ENCODE measurements at regions not wholly inside any gene's neighbourhood (a gene's known extent, or its start where the extent isn't known, plus 50 kb on each side); places are given as distances from the start of the nearest gene placed in this dataset.

DNA sequence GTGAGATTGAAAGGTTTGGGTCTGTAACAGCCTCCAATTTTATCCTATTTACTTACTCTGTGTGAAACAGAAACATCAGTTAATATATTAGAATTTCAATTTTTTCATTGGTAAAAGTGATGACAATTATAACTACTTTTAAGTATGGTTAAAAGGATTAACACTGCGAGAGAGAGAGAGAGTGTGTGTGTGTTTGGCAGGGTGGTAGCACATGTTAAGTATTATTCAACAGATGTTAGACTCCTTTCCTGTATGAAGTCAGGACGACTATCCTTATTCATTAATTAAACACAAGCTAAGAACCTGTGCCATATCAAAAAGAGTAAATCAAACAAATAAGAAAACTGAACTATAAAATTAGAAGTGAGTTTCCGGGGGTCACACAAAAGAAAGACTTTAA is 662.5 kb downstream of the PLPP3 start:
- H3K4me1 ChIP-seq (ENCODE audit: control insufficient read depth in 1 of 2, insufficient read depth in 2 of 2, low read length in 2 of 2) = no peaks in the 10 kb centered on the region
- H4K20me1 ChIP-seq (ENCODE audit: insufficient read depth, low read length) = no peaks in the 10 kb centered on the region
- intact Hi-C loops (cut with micrococcal nuclease) = no loop called here
- peaks cover 0 to 4% (median 0%) of the 10 kb centered on the region in 3 donors for H3K27me3 Mint-ChIP-seq (ENCODE audit: low read depth in 3 of 3)
- peaks cover 3 to 17% (median 12%) of the 10 kb centered on the region in 7 donors for H3K9me3 Mint-ChIP-seq
- H3K4me3 ChIP-seq (replicated peaks in 1 of 3; ENCODE audit: low read depth in 2 of 3, low read length in 3 of 3) = no peak overlapping the region
- WGBS (ENCODE audit: insufficient coverage) = no CpG with 5 or more reads among the region's 3 CpGs
- no peaks in the 10 kb centered on the region for H3K4me1 Mint-ChIP-seq
- H3K36me3 Mint-ChIP-seq = no peaks in the 10 kb centered on the region
- no peak for DNase-seq
- H3K27me3 ChIP-seq (ENCODE audit: control insufficient read depth in 2 of 2, insufficient read depth in 2 of 2, low read length in 2 of 2) = no peaks in the 10 kb centered on the region
- no peaks in the 10 kb centered on the region for H3K36me3 ChIP-seq (replicated peaks in 1 of 2; ENCODE audit: control insufficient read depth in 1 of 2, insufficient read depth in 2 of 2, low read length in 2 of 2)
- H3K4me3 Mint-ChIP-seq = no peak overlapping the region
- H3K9me3 ChIP-seq (replicated peaks in 1 of 2; ENCODE audit: control insufficient read depth in 1 of 2, insufficient read depth in 1 of 2, low read length in 2 of 2) = peaks cover 6 to 17% of the 10 kb centered on the region in 2 donors
- TF ChIP-seq, protein P1, sequence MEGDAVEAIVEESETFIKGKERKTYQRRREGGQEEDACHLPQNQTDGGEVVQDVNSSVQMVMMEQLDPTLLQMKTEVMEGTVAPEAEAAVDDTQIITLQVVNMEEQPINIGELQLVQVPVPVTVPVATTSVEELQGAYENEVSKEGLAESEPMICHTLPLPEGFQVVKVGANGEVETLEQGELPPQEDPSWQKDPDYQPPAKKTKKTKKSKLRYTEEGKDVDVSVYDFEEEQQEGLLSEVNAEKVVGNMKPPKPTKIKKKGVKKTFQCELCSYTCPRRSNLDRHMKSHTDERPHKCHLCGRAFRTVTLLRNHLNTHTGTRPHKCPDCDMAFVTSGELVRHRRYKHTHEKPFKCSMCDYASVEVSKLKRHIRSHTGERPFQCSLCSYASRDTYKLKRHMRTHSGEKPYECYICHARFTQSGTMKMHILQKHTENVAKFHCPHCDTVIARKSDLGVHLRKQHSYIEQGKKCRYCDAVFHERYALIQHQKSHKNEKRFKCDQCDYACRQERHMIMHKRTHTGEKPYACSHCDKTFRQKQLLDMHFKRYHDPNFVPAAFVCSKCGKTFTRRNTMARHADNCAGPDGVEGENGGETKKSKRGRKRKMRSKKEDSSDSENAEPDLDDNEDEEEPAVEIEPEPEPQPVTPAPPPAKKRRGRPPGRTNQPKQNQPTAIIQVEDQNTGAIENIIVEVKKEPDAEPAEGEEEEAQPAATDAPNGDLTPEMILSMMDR (IDR thresholded peaks at IDR 0.05) = no peak
- no peak overlapping the region for H3K27ac Mint-ChIP-seq
- H3K4me2 ChIP-seq (replicated peaks; ENCODE audit: extremely low read depth, low read length, poor library complexity, severe bottlenecking) = no peak overlapping the region
- no peak overlapping the region for H2AFZ ChIP-seq (ENCODE audit: insufficient read depth, low read depth, low read length, poor library complexity, severe bottlenecking)
- H3K79me2 ChIP-seq (ENCODE audit: insufficient read depth, low read length) = no peaks in the 10 kb centered on the region
- no peak overlapping the region for H3K27ac ChIP-seq (ENCODE audit: low read depth in 1 of 2, low read length in 2 of 2)
- no peak overlapping the region for H3K9ac ChIP-seq (ENCODE audit: insufficient read depth, low read length, poor library complexity, severe bottlenecking)

DNA sequence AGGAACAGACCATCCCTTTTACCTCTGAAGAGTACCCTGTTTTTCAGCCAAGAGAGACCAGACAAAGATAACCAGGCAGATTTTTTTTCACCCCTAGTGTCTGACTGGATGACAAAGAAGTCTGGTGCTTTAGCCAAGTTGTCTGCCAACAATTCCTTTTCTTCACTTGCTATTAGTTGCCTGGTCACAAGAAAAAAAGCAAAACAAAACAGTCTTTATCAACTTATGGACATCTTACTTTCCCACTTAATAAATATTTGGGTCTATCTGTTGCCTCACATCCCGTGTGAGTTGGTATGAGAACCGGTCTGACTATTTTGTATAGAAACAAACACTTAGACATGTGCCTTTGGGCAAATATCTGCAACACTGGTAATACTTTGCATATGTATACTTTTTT is 662.9 kb downstream of the PLPP3 start:
- peaks cover 0 to 4% (median 0%) of the 10 kb centered on the region in 3 donors for H3K27me3 Mint-ChIP-seq (ENCODE audit: low read depth in 3 of 3)
- no CpG with 5 or more reads among the region's 2 CpGs for WGBS (ENCODE audit: insufficient coverage)
- H3K9me3 Mint-ChIP-seq = peaks cover 3 to 17% (median 12%) of the 10 kb centered on the region in 7 donors
- no peaks in the 10 kb centered on the region for H3K4me1 Mint-ChIP-seq
- peaks cover 6 to 17% of the 10 kb centered on the region in 2 donors for H3K9me3 ChIP-seq (replicated peaks in 1 of 2; ENCODE audit: control insufficient read depth in 1 of 2, insufficient read depth in 1 of 2, low read length in 2 of 2)
- no peak overlapping the region for H3K4me3 Mint-ChIP-seq
- no peak overlapping the region for H3K27ac ChIP-seq (ENCODE audit: low read depth in 1 of 2, low read length in 2 of 2)
- H3K79me2 ChIP-seq (ENCODE audit: insufficient read depth, low read length) = no peaks in the 10 kb centered on the region
- no peaks in the 10 kb centered on the region for H3K4me1 ChIP-seq (ENCODE audit: control insufficient read depth in 1 of 2, insufficient read depth in 2 of 2, low read length in 2 of 2)
- H3K9ac ChIP-seq (ENCODE audit: insufficient read depth, low read length, poor library complexity, severe bottlenecking) = no peak overlapping the region
- intact Hi-C loops (cut with micrococcal nuclease) = no loop called here
- no peaks in the 10 kb centered on the region for H4K20me1 ChIP-seq (ENCODE audit: insufficient read depth, low read length)
- H3K36me3 ChIP-seq (replicated peaks in 1 of 2; ENCODE audit: control insufficient read depth in 1 of 2, insufficient read depth in 2 of 2, low read length in 2 of 2) = no peaks in the 10 kb centered on the region
- no peak overlapping the region for H3K4me2 ChIP-seq (replicated peaks; ENCODE audit: extremely low read depth, low read length, poor library complexity, severe bottlenecking)
- no peak overlapping the region for H2AFZ ChIP-seq (ENCODE audit: insufficient read depth, low read depth, low read length, poor library complexity, severe bottlenecking)
- H3K27me3 ChIP-seq (ENCODE audit: control insufficient read depth in 2 of 2, insufficient read depth in 2 of 2, low read length in 2 of 2) = no peaks in the 10 kb centered on the region
- H3K4me3 ChIP-seq (replicated peaks in 1 of 3; ENCODE audit: low read depth in 2 of 3, low read length in 3 of 3) = no peak overlapping the region
- no peak for DNase-seq
- no peaks in the 10 kb centered on the region for H3K36me3 Mint-ChIP-seq
- no peak overlapping the region for H3K27ac Mint-ChIP-seq
- TF ChIP-seq, protein P1 (IDR thresholded peaks at IDR 0.05) = no peak

Measured in CD14-positive monocyte (primary cell).